Hepatocyte (in vitro differentiated cells): ENCODE measurements at regions not wholly inside any gene's neighbourhood (a gene's known extent, or its start where the extent isn't known, plus 50 kb on each side); places are given as distances from the start of the nearest gene placed in this dataset.

Source experiments
- DNase-seq: peaks from one replicate; pipeline ENCODE4 v3.0.0-alpha.2; 2016; ENCODE audit warnings: low spot score
- H2AFZ ChIP-seq: fragments of 200-600 bp; sonication (generic); 2 replicates; pipeline ENCODE4 v1.6.0; 2016; ENCODE audit warnings: antibody characterized with exemption, mild to moderate bottlenecking
- H3K27ac ChIP-seq: fragments of 200-600 bp; sonication (generic); 2 replicates; pipeline ENCODE4 v1.5.1; 2016; ENCODE audit warnings: mild to moderate bottlenecking
- H3K27me3 ChIP-seq: fragments of 200-600 bp; sonication (generic); 2 replicates; pipeline ENCODE4 v1.6.1; 2016
- H3K36me3 ChIP-seq: fragments of 200-600 bp; sonication (generic); replicated peaks from 2 replicates; pipeline ENCODE4 v1.5.1; 2016; ENCODE audit warnings: low read depth; ENCODE audit not compliant: insufficient read depth
- H3K4me1 ChIP-seq: fragments of 200-600 bp; sonication (generic); 2 replicates; pipeline ENCODE4 v1.5.1; 2016; ENCODE audit warnings: mild to moderate bottlenecking, moderate library complexity; ENCODE audit not compliant: insufficient read depth
- H3K4me2 ChIP-seq: fragments of 200-600 bp; sonication (generic); 2 replicates; pipeline ENCODE4 v1.6.0; 2016
- H3K4me3 ChIP-seq: fragments of 200-600 bp; sonication (generic); 2 replicates; pipeline ENCODE4 v1.5.1; 2016; ENCODE audit warnings: mild to moderate bottlenecking
- H3K79me2 ChIP-seq: fragments of 200-600 bp; sonication (generic); 2 replicates; pipeline ENCODE4 v1.6.0; 2017; ENCODE audit warnings: mild to moderate bottlenecking
- H3K9me2 ChIP-seq: fragments of 200-600 bp; sonication (generic); replicated peaks from 2 replicates; pipeline ENCODE4 v1.6.0; 2017; ENCODE audit warnings: mild to moderate bottlenecking; ENCODE audit not compliant: insufficient read depth
- H3K9me3 ChIP-seq: fragments of 200-600 bp; sonication (generic); 2 replicates; pipeline ENCODE4 v1.5.1; 2016; ENCODE audit warnings: low read depth, mild to moderate bottlenecking
- H4K20me1 ChIP-seq: fragments of 200-600 bp; sonication (generic); 2 replicates; pipeline ENCODE4 v1.6.0; 2016; ENCODE audit warnings: mild to moderate bottlenecking; ENCODE audit not compliant: insufficient read depth, poor library complexity, severe bottlenecking
- EZH2 ChIP-seq: fragments of 200-600 bp; sonication (generic); IDR thresholded peaks from 2 replicates; pipeline ENCODE4 v1.6.1; 2016; ENCODE audit warnings: antibody characterized with exemption, mild to moderate bottlenecking, borderline replicate concordance
- EZH2phosphoT487 ChIP-seq: fragments of 200-600 bp; sonication (generic); IDR thresholded peaks from one replicate; pipeline ENCODE4 v1.6.1; 2018; ENCODE audit warnings: antibody characterized with exemption, mild to moderate bottlenecking, low read depth, moderate library complexity; ENCODE audit not compliant: unreplicated experiment, severe bottlenecking
- WGBS: methylation state at CpG from one replicate; pipeline ENCODE4 v1.1.6; 2016; ENCODE audit warnings: low lambda C conversion rate; ENCODE audit errors: missing lambda C conversion rate; 5-methylcytosine and 5-hydroxymethylcytosine counted together
- TF ChIP-seq, protein P1 (sequence below): fragments of 200-600 bp; sonication (generic); IDR thresholded peaks from 2 replicates; pipeline ENCODE4 v1.5.1; 2016; ENCODE audit warnings: antibody characterized with exemption, mild to moderate bottlenecking; ENCODE audit not compliant: poor library complexity

DNA sequence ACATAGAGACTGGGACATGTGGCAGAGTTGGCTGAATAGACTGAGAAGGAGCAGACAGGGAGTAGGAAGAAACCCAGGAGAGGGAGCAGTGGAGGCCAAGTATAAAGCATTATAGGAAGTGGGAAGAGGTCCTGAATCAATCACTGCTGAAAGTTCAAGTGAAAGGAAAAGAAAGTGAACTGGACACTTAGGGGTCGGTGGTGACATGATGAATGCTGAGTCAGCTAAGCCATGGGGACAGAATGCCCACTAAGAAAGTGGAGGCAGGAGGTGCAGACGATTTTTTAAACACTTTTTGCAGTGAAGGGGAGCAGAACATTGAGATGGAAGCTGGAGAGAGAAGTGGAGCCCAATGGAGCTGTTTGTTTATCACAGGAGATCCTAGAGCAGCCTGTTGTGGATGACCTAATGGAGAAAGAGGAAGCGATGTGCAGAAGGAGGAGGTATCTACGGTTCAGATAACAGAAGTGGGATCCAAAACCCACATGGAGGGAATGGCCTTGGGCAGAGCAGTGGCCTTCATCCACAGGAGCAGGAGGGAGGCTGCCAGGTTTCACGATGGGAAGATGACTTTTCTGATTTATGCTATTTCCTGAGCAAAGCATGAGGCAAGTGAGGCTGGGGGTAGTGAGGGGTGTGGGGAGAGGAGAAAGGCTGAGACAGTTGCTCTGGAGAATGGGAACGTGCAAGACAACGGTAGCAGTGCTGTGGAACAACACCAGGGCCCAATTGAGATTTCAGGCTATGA lies 208.2 kb downstream of the RPLP1 start:
- Histone ChIP-seq H2AFZ (no peak overlapping the region), H3K27me3 (peaks cover 3% of the 10 kb centered on the region), H3K27ac (no peak overlapping the region), H3K4me2 (no peak overlapping the region), H3K4me3 (no peak overlapping the region), H3K9me3 (no peaks in the 10 kb centered on the region), H3K4me1 (no peaks in the 10 kb centered on the region), H4K20me1 (no peaks in the 10 kb centered on the region), H3K36me3 (no peaks in the 10 kb centered on the region), H3K79me2 (no peaks in the 10 kb centered on the region), H3K9me2 (no peaks in the 10 kb centered on the region)
- 84% methylated on average over 7 of the region's 7 CpGs for WGBS
- DNase-seq: no peak
- TF ChIP-seq, protein P1, sequence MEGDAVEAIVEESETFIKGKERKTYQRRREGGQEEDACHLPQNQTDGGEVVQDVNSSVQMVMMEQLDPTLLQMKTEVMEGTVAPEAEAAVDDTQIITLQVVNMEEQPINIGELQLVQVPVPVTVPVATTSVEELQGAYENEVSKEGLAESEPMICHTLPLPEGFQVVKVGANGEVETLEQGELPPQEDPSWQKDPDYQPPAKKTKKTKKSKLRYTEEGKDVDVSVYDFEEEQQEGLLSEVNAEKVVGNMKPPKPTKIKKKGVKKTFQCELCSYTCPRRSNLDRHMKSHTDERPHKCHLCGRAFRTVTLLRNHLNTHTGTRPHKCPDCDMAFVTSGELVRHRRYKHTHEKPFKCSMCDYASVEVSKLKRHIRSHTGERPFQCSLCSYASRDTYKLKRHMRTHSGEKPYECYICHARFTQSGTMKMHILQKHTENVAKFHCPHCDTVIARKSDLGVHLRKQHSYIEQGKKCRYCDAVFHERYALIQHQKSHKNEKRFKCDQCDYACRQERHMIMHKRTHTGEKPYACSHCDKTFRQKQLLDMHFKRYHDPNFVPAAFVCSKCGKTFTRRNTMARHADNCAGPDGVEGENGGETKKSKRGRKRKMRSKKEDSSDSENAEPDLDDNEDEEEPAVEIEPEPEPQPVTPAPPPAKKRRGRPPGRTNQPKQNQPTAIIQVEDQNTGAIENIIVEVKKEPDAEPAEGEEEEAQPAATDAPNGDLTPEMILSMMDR: no peak
- TF ChIP-seq EZH2phosphoT487: no peak
- TF ChIP-seq EZH2: no peak

DNA sequence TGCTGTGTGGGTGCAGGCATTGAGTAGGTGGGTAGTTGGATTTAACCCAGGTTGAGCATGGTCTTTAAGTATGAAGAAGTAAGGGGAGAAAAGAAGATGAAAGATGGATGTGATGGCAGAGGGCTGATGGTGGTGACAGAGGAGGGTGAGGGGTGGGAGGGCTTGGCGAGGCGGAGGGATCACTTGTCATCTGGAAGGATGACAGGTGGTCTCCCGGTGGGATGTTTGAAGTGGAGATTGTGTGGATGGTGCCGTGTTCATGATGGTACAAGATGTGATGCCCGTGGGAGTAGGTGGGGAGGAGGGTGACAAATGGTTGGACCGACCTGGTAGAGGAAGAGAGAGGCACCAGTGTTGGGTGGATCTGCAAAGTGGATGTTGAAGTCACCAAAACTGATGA lies 208.8 kb downstream of the RPLP1 start:
- H3K9me3 ChIP-seq: no peaks in the 10 kb centered on the region
- H4K20me1 ChIP-seq: no peaks in the 10 kb centered on the region
- DNase-seq: no peak
- no peaks in the 10 kb centered on the region for H3K36me3 ChIP-seq
- H3K4me1 ChIP-seq: no peaks in the 10 kb centered on the region
- H3K4me3 ChIP-seq: no peak overlapping the region
- H3K27me3 ChIP-seq: peaks cover 3% of the 10 kb centered on the region
- no peak overlapping the region for H3K27ac ChIP-seq
- no peaks in the 10 kb centered on the region for H3K9me2 ChIP-seq
- TF ChIP-seq EZH2 (no peak), EZH2phosphoT487 (no peak)
- TF ChIP-seq, protein P1: no peak
- no peaks in the 10 kb centered on the region for H3K79me2 ChIP-seq
- 100% methylated on average over 5 of the region's 6 CpGs for WGBS
- H2AFZ ChIP-seq: no peak overlapping the region
- no peak overlapping the region for H3K4me2 ChIP-seq

DNA sequence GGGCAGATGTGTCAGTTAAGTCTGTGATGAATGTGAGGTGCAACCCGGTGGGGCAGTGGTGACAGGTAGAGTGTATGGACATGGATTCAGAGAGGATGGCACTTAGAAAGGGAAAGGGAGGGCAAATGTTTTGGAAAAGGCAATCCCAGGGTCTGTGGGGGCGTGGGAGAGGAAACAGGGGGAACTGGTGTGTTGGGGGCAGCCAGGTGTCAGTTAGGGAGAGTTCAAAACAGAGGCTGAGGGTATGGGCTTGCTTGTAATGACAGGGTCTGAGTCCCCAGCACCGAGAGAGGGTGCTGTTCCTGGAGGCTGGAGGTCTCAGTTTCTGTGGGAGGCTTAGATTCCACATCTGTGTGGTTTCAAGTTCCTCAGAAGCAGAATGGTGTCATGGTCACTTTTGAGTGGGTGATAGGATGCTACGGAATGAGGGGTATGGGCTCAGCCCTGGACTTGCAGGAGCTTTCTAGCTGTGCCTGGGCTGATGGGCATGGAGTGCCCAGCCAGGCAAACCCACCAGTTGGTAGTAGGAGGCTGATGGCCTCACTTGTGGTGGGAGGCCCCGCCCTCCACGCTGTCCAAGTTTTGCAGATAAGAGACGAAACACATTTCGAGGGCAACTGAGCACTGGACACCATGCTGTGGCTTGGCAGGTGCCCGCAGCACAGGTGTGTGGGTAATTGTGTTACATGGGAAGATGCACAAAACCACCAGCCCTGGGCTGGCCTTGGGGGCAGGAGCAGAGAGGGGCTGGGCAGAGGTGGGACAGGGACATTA lies 209.4 kb downstream of the RPLP1 start:
- Histone ChIP-seq H4K20me1 (no peaks in the 10 kb centered on the region), H3K36me3 (no peaks in the 10 kb centered on the region), H3K27me3 (peaks cover 3% of the 10 kb centered on the region), H3K4me2 (no peak overlapping the region), H2AFZ (no peak overlapping the region), H3K9me2 (no peaks in the 10 kb centered on the region), H3K4me1 (no peaks in the 10 kb centered on the region), H3K4me3 (no peak overlapping the region), H3K9me3 (no peaks in the 10 kb centered on the region), H3K27ac (no peak overlapping the region), H3K79me2 (no peaks in the 10 kb centered on the region)
- no peak for TF ChIP-seq EZH2phosphoT487
- TF ChIP-seq EZH2: no peak
- TF ChIP-seq, protein P1: no peak
- 83% methylated on average over 9 of the region's 9 CpGs for WGBS
- no peak for DNase-seq
